NCI-H1105 (cell line): ENCODE measurements at regions not wholly inside any gene's neighbourhood (a gene's known extent, or its start where the extent isn't known, plus 50 kb on each side); places are given as distances from the start of the nearest gene placed in this dataset.
"Not testable (repeated sequence)": the region's sequence is repeated elsewhere in the genome, so short reads cannot be mapped to it uniquely, and the experiment has no call there.

Source experiments
- DNase-seq: peaks from one replicate; lab custom pipeline; 2025; lab: John Stamatoyannopoulos, UW

DNA sequence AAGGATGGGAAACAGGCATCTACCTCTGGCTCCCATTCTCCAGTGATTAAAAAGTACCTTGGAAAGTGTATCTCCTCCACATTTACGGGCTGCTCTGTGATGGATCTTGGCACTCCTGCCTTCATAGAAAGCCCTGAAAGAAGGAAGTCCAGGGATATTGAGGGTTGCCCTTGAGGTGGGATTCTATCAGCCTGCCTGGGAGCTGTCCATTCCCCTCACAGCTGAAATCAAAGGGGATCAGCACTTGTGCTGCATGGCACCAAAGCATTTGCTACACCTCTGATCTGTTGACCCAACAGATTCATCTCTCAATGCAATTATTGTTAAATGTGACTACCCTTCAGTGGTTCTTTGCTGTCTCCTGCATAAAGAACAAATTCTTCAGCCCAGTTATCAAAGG lies 442.0 kb upstream of the RUNX1 start:
- no peak for DNase-seq

DNA sequence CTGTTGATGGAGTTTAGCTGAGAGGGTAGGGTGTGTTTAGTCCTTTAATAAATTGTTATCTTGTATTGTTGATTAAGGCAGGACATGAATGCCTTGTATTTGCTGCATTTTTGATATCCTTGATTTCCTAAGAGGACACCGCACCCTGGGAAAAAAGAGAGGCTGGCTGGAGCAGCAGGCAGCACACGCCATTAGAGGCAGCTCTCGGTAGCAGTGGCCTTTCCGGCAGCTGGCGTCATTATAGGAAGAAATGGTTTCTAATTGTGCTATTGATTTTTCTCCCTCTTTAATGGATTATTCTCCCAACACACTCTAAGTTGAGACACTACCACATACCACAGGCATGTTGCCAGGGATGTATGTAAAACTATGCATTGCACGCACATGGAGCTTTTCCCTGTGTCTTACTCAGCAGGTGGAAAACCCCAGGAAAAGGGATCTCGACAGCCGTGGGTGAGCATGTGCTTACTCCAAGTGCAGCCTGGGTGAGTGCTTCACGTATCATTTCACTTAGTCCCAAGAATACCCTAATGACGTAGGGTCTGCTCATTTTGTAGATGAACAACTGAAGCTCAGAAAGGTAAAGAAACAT lies 440.4 kb upstream of the RUNX1 start:
- DNase-seq = no peak

DNA sequence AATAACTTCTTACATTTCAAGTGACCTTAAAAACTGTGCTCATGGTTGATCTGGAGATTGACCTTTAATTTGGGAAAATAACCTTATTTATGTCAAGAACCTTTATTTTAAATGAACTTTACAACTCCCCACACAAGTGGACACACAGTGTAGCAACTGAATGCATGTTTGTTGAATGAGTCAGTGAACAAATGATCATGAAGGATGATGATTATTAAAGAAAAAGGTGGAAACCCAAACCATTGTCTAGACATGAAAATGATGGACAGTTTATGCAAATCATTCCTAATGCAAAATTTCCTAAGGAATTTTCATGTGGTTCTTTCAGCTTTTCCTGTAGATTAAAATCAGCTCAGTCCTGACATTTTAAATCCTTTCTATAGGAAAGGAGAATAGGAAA lies 439.8 kb upstream of the RUNX1 start:
- no peak for DNase-seq

DNA sequence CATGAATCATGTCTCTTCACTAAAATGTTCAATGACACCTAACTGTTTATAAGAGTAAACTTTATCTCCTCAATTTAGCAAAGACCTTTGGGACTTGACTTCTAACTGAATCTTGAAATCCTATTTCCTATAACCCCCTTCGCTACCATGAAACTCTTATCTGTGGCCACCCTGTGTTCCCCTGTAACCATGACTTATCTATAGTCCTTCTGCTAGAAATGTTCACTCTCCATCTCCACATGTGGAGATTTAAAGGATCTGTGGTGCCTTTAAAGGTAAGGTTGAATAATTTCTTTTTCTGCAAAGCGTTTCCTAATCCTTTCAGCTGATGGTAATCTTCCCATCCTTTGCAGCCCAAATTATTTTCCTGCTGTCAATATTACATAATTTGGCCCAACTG lies 436.3 kb upstream of the RUNX1 start:
- DNase-seq = no peak

DNA sequence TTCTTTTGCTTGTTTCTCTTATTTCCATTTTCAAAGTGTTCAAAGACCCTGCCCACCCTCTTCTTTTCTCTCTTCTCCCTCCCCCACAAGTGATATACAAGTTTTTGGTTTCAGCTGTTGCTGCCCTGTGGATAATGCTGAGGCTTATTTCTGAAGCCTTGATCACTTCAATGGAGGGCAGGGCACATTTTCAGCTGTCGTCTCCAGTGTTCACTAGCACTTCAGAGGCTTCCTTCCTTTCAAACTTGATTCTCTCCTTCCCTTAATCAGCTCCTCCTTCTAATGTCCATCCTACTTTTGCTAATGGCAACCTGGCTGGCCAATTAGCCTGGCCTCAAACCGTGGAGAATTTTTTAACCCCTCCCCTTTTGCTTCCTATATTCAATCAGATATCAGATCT lies 435.7 kb upstream of the RUNX1 start:
- DNase-seq = no peak

DNA sequence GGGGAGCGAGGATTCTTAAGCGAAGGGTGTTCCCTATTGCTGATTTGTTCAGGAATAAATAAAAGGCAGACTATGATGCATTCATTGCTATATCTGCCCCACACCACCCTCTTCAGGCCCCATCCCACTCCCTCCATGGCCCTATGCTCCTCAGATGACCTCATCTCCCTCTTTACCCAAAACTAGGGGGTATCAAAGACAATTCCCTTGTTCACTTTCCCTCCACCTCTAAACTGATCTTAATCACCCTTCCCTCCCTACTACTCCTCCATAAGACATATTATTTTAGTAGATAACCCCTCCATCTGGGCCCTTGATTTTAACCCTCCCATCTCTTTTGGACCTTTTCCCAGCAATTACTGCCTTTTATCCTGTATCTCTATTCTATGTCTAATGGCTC lies 434.9 kb upstream of the RUNX1 start:
- DNase-seq = no peak

DNA sequence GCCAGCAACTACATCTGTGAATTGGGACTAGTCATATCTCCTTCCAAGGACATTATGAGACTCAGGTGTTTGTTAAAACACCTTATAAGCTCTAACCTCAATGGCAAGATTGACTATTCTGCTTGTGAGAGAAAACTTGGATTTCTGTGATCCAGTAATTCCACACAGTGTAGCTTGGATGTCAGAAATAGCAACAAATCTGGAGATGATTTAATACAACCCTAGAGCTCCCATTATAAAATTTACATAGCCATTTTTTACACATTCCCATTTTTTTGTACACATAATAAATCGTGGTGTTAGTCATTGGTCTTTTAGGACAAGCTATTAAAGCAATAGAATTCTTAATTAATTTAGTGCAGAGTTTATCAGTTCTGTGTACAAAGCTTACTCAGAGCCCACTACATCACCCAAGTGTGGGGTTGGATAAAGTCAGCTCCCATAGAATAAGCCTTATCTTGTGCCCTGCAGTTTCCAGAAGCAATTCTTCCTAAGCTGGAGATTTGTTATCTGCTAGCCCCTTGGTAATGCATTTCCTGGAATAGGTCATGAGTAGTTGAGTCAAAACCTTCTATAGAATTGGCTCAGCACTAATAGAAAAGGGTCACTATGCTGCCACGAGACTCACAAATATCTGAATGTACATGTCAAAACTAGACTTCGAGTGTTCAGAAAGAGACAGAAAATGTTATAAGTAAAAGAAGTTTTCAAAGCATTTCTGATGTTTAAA lies 434.0 kb upstream of the RUNX1 start:
- DNase-seq = no peak

DNA sequence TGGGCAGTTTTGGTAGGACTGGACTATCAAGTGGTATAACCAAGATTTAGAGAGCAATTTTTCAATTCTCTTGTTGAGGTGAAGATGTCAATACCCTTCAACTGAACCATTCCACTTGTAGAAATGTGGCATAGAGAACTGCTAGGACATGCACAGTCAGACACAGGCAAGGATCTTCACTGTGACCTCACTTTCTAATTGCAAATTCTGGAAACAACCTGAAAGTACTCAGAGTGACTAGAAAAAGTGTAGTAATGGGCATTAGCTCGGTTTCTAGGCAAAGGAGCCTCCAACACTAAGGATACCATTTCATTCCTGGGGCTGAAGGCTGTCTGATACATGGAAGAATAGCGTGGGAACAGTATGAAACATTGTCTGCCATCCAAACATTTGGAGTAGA lies 433.0 kb upstream of the RUNX1 start:
- no peak for DNase-seq

DNA sequence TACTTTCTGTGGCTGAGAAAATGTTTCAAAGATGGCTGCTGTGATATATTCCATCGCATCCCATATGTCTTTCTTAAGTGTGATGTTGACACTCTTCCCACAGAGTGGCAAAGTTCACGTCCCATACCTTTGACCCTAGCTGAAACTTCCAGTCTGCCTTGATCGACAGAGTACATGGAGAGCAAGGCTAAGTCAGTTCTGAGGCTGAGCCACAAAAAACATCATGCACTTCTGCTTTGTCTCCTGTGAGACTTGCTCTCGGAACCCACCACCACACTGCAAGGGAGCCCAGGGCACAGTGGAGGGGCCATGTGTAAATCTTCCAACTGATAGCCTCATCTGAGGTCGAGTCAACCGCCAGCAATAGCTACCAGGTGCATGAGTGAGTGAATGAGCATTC lies 431.9 kb upstream of the RUNX1 start:
- DNase-seq = no peak

DNA sequence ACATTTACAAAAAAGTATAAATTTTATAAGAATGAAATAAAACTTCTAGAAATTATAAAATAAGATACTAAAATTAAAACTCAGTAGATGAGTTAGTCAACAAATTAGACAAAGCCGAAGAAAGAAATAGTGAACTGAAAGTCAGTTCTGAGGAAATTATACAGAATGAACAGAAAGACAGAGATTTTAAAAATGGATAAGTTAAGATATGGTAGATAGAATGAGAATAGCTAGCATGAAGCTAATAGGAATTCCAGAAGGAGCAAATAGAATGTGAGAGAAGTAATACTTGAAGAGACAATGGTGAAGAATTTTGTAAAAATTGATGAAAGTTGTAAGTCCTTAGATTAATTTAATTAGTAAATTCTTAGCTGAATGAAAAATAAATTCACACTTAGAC lies 430.4 kb upstream of the RUNX1 start:
- DNase-seq = no peak

DNA sequence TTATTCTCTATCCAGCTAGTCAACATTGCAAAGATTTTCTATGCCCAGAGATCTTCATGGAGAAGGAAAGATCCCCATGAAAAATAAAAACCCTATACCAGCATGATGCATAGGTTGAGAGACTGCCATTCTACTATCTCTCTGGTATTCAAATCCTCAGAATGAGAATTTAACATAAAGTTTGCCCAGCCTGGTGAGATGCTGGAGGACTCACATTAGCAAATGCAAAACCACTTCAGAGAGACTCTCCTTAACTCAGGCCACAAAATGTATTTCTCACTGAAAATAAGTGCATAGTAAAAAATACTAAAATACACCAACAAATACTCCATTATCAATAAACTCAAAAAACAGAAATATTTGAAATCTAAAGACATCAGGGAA lies 430.0 kb upstream of the RUNX1 start:
- no peak for DNase-seq

DNA sequence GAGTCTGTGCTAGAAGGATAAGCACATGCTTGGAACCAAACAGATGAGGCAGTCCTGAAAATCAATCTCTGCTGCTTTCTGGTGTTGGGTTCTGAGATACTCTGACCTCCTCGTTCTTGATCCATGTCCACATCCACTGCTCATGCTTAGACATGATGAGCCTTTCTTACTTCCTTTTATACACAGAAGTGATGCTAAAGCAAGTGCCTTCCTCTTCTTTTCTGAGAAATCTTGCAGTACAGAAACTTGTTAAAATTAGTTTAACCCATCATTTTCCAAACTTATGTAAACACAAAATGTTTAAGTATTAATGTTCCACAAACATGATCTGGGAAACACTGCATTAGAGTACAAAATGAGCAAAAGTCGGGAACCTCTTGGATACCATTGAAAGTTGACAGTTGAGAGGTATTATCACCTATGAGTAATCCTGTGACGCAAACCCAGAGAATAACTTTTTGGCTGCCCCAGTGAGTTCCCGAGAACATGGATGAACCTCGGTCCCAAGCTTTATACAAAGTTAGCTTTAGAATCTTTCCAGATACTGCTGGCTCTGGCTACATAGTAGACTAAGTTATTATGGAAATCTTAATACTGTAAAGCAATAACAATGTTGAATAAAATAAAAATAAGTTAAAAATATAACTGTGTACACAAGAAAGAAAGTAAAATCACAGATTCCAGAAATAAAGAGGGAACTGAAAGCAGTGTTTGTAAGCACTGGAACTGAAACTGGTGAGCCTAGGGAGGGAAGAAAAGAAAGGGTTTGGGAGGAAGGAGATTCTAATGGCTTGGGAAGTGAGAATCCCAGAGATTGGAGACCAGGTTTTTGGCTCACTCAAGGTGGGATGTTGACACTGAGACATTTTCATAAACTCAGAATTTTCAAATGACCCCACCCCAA lies 429.3 kb upstream of the RUNX1 start:
- DNase-seq = no peak

DNA sequence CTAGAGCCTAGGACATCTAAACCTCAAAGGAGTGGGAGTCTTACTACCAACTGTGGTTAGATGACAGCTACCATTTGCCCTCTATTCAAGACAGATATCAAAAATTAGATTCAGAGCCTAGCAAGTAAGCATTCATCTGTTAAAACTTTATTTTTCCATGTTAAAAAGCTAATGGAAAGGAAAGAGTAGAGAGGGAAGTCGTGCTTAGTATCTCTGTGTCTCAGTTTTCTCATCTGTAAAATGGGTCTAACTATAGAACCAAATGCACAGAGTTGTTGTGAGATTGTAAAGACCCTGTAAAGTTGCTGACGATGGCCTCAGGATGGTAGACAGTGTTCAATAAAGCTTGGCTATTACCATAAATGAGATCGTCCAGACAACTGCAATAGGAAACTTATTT lies 428.5 kb upstream of the RUNX1 start:
- no peak for DNase-seq

DNA sequence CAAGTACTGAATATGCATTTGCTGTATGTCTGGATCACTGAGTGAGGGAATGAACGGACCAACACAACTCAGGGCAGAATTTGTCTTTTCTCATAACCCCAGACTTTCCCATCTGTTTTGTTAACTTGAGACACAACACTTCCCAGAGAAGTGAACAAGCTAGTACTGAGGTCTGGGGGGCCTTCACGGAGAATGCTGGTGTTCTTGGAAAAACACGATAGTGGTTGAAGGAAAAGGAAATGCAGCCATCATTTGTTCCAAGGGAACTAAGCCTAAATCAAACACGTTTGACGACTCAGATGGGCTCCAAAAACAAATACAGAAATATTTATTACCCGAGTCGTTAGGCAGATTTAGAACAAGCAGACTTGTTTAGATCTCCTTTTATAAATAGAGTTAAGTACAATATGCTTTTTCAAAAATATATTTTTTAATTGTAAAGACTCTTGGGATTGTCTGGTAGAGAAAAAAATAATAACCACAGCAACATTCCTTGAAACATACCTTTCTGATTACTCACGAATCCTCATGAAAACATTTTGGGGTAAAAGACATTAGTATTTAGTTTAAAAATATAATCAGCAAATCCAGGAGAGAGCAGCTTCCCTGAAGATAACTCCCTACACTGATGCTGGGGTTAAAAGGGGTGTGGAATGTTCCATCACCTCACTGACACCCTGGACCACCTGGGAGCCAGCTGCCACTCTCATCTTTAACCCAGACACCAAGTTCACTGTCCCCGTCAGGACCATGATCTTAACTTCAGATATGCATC lies 427.7 kb upstream of the RUNX1 start:
- no peak for DNase-seq

DNA sequence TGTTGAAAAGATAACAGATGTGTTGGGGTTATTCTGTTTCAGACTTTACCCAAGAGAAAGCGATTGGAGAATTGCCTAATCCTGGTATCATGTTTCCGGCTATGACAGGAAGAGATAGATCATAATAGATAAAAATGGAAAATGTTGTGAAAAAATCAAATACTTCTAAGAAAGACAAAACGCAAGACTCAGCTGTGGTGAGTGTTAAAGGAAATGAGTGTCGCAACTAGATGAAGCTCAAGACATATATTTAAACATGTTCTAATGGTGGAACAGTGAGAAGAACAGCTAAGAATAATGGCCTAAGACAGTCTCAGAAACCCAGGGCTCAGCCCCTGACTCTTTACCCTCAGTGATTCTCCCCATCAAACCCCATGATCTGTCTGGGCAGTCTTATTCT lies 426.7 kb upstream of the RUNX1 start:
- no peak for DNase-seq

DNA sequence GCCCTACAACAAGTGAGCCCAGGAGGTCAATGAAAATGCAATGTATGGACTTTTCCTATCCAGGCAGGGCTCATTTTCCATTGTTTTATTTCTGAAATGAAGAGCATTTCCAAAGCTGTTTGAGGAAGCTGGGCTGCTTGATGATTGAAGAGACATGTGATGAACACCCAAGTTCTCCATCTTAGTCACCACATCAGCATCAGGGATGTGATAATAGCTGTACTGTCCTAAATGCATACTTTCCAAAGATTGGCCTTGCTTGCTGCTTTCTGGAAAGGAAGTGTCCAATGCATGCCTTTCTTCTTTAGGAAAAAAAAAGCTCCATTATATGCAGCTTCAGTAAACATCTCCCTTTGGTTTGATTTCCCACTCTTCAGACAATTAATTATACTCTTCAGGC lies 425.9 kb upstream of the RUNX1 start:
- no peak for DNase-seq

DNA sequence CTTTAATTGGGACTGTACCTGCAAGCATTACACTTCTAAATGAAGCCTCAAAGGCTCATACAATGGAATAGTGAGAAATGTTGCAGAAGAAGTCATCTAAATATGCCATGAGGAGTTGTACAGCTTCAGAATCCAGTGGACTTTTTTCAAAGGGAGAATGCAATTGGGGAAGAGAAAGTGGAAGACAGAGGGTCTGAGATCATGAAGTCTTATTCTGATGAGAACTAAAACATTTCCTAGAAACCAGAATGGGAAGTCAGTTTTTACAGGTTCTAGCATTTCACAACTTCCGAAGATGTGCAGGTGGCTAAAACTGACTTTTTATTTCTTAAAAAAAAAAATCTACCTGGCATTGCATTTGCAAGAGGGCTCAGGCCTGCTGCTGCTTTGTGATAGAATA lies 424.4 kb upstream of the RUNX1 start:
- DNase-seq = no peak

DNA sequence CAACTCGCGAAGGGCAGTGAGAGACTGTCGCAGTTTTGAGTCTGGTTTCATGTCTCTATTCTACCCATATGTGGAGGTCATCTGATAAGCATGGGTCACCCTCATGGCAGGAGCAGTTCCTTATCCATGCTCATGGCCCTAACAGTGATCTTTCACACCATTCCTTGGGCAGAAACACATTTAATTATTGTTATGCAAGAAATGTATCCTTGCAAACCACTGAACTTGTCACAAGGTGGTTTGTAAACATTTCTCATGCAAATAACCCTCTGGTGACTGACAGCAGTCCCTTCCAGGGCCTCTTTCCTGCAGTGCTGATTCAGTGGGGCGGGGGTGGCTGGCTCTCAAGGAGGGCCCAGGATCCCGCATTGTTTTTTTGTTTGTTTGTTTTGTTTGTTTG lies 421.4 kb upstream of the RUNX1 start:
- DNase-seq = no peak

DNA sequence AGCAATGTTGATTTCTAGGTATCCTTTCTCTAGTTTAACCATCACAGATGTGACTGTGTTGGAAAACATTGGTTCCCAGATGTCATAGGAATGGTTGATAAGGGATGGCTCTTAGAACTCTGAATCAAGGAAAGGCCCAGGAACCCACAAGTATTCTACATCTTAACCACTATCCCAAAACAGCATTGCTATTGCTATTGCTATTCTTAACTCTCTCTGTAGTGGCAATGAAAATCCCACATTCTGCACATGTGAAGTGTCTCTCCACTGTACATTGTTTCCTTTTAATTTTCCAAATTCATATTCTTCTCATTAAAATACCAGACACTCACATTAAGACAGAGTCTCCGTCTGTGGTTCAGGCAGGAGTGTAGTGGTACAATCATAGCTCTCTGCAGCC lies 420.4 kb upstream of the RUNX1 start:
- DNase-seq = no peak

DNA sequence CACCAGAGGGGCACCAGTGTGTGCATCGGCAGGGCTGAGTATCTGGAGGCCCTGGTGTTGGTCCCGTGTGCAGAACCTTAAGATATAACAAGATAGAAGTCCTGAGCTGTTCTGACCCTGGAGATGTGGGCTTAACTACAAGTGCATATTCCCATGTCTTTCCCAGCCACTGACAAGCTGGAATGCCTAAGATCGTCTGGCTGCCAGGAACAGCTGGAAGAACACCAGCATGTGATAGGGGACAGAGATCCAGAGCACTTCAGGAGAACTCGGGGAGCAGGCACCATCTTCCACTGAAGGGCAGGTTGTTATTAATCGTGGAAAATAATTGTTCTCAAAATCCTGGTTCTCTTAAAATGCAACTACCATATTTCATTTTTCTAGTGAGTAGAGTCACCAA lies 419.9 kb upstream of the RUNX1 start:
- DNase-seq = no peak

DNA sequence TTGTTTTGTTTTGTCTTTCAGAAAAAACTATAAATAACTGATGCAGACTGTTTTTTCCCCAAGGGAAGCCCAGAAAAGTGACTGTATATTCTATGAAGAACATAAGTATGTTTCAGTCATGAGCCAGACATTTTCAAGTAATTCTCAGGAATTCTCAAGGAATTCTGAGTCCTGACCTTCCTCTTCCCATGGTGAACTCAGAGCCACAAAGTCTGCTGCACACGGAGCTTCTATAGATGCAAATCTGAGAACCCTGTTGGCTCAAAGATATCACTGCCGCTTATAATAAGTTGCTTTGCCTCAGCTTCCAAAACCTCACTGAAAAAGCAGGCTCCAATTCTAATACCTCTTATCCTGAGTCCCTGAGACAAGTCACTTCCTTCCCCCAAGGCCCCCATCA lies 418.5 kb upstream of the RUNX1 start:
- no peak for DNase-seq

DNA sequence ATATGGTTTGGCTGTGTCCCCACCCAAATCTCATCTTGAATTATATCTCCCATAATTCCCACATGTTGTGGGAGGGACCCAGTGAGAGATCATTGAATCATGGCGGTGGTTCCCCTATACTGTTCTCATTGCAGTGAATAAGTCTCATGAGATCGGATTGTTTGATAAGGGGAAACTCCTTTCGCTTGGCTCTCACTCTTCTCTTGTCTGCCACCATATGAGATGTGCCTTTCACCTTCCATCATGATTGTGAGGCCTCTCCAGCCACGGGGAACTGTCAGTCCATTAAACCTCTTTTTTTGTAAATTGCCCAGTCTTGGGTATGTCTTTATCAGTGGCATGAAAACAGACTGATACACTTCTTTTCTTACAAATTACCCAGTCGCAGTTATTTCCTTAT lies 417.6 kb upstream of the RUNX1 start:
- not testable (repeated sequence) for DNase-seq

DNA sequence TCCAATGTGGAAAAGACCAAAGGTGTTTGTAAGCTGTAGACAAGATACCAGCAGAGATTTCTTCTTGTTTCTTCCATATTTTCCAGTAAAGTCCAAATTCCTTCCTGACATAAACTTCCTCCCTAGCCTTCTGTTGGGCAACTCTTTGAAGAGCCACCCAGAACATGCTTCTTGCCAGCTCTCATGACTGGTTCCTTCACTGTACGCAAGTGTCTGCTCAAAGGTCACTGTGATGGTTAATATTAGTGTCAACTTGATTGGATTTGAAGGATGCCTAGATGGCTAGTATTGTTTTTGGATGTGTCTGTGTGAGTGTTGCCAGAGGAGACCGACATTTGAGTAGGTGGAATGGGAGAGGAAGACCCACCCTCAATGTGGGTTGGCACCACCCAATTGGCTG lies 416.6 kb upstream of the RUNX1 start:
- no peak for DNase-seq
